ENCODE measurements at regions not wholly inside any gene's neighbourhood (a gene's known extent, or its start where the extent isn't known, plus 50 kb on each side); places are given as distances from the start of the nearest gene placed in this dataset.

- TF ChIP-seq SUZ12 (IDR thresholded peaks at IDR 0.05; ENCODE audit: extremely low read depth, insufficient read depth, insufficient read length) (no peak), YY1 (IDR thresholded peaks at IDR 0.05; ENCODE audit: insufficient read depth, insufficient read length) (no peak)
Observed at GRCh38 chr14:38718519-38718918, 384.5 kb downstream of the SEC23A start.
